ENCODE measurements at regions not wholly inside any gene's neighbourhood (a gene's known extent, or its start where the extent isn't known, plus 50 kb on each side); places are given as distances from the start of the nearest gene placed in this dataset.

DNA sequence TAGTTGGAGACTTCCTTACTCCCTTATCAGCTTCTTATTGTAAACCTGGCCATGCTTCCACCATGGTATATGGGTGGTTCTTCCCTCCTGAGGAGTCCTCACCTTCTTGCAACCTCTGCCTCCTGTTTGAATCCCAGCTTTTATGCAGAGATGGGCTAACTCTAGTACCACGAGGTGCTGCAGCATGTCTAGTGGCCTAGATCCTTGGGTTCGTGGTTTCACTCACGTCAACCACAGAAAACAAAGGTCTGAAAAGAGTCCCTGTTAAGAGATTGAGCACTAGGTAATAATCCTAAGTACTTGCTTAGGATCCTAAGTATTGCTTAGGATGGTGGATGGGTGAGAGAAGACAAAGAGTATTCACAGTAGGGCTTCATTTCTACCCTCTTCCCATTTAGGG, 133.7 kb downstream of the FCRL5 start:
- peak overlapping the region; percentile 5 for H3K4me3 Mint-ChIP-seq
- peaks cover 6 to 34% of the 10 kb centered on the region in 2 donors for H3K27me3 Mint-ChIP-seq (ENCODE audit: low read depth in 2 of 2)
- no peak overlapping the region for H3K27ac Mint-ChIP-seq
- Histone ChIP-seq H3K36me3 (ENCODE audit: control insufficient read depth, insufficient read depth, low read length) (no peaks in the 10 kb centered on the region), H3K27ac (ENCODE audit: low read length) (no peak overlapping the region), H3K4me1 (ENCODE audit: control insufficient read depth, insufficient read depth, low read length) (peaks cover 9% of the 10 kb centered on the region), H3K27me3 (ENCODE audit: control insufficient read depth, insufficient read depth, low read length) (no peaks in the 10 kb centered on the region), H3K9me3 (ENCODE audit: control insufficient read depth, insufficient read depth, low read length) (no peaks in the 10 kb centered on the region), H3K4me3 (ENCODE audit: low read length) (no peak overlapping the region)
- peaks cover 10% of the 10 kb centered on the region for H3K36me3 Mint-ChIP-seq
- ATAC-seq (peak in 1 of 3 donors; percentile 50), DNase-seq (no peak)
- TF ChIP-seq, protein P1, sequence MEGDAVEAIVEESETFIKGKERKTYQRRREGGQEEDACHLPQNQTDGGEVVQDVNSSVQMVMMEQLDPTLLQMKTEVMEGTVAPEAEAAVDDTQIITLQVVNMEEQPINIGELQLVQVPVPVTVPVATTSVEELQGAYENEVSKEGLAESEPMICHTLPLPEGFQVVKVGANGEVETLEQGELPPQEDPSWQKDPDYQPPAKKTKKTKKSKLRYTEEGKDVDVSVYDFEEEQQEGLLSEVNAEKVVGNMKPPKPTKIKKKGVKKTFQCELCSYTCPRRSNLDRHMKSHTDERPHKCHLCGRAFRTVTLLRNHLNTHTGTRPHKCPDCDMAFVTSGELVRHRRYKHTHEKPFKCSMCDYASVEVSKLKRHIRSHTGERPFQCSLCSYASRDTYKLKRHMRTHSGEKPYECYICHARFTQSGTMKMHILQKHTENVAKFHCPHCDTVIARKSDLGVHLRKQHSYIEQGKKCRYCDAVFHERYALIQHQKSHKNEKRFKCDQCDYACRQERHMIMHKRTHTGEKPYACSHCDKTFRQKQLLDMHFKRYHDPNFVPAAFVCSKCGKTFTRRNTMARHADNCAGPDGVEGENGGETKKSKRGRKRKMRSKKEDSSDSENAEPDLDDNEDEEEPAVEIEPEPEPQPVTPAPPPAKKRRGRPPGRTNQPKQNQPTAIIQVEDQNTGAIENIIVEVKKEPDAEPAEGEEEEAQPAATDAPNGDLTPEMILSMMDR (IDR thresholded peaks at IDR 0.05): no peak
- 30% methylated on average over 3 of the region's 3 CpGs for WGBS (ENCODE audit: insufficient coverage)
- intact Hi-C loops (cut with micrococcal nuclease): no loop called here
- no peaks in the 10 kb centered on the region for H3K9me3 Mint-ChIP-seq
- H3K4me1 Mint-ChIP-seq: peaks cover 20 to 33% of the 10 kb centered on the region in 2 donors

DNA sequence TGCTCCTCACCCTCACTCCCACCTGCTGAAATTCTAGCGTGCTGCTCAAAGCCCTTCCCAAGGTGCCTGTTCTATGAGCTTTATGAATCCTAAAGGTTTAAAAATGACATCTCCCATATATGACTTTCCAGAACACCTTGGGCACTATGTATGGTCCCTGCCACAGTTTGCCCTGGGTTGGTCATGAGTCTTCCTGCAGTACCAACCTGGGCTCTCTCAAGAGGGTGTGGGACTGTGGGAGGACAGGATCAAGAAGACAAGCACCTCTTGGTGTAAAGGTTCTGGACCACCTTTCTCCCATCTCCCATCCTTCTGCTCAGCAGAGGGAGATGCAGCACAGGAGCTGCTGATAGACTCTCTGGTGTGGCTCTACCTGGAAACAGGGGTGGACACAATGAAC, 134.1 kb downstream of the FCRL5 start:
- Mint-ChIP-seq H3K4me3 (no peak overlapping the region), H3K36me3 (peaks cover 10% of the 10 kb centered on the region), H3K4me1 (peaks cover 20 to 35% of the 10 kb centered on the region in 2 donors), H3K9me3 (no peaks in the 10 kb centered on the region), H3K27ac (no peak overlapping the region), H3K27me3 (ENCODE audit: low read depth in 2 of 2) (peaks cover 6 to 34% of the 10 kb centered on the region in 2 donors)
- intact Hi-C loops (cut with micrococcal nuclease): no loop called here
- Histone ChIP-seq H3K4me1 (ENCODE audit: control insufficient read depth, insufficient read depth, low read length) (peaks cover 9% of the 10 kb centered on the region), H3K9me3 (ENCODE audit: control insufficient read depth, insufficient read depth, low read length) (no peaks in the 10 kb centered on the region), H3K36me3 (ENCODE audit: control insufficient read depth, insufficient read depth, low read length) (no peaks in the 10 kb centered on the region), H3K27me3 (ENCODE audit: control insufficient read depth, insufficient read depth, low read length) (no peaks in the 10 kb centered on the region), H3K27ac (ENCODE audit: low read length) (no peak overlapping the region), H3K4me3 (ENCODE audit: low read length) (no peak overlapping the region)
- no peak for DNase-seq
- 94% methylated on average over 1 of the region's 1 CpG for WGBS (ENCODE audit: insufficient coverage)
- TF ChIP-seq, protein P1 (IDR thresholded peaks at IDR 0.05): no peak
- ATAC-seq: no peak

DNA sequence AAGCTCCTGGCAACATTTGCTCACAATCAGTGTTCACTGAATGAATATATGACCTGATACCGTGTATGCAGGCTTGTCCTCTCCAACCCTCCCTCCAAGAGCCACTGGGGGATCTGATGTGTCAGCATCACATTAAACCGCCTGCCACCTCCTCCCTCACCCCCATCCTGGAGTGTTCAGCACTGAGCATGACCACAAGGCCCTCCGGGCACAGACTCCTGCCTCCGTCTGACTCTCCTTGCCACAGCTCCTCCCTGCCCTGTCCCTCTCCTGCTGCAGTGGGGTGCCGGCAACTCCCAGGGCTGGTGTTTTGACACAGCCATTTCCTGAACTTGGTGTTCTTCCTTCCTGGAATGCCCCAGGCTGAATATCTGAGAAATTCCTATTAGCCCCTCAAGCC, 136.7 kb downstream of the FCRL5 start:
- Mint-ChIP-seq H3K27me3 (ENCODE audit: low read depth in 2 of 2) (peaks cover 6 to 34% of the 10 kb centered on the region in 2 donors), H3K27ac (no peak overlapping the region), H3K36me3 (peaks cover 10% of the 10 kb centered on the region), H3K4me3 (no peak overlapping the region), H3K4me1 (peaks cover 41 to 57% of the 10 kb centered on the region in 2 donors), H3K9me3 (no peaks in the 10 kb centered on the region)
- no peaks in the 10 kb centered on the region for H3K27me3 ChIP-seq (ENCODE audit: control insufficient read depth, insufficient read depth, low read length)
- ATAC-seq (no peak), DNase-seq (no peak)
- H3K36me3 ChIP-seq (ENCODE audit: control insufficient read depth, insufficient read depth, low read length): no peaks in the 10 kb centered on the region
- no peak overlapping the region for H3K4me3 ChIP-seq (ENCODE audit: low read length)
- no peaks in the 10 kb centered on the region for H3K9me3 ChIP-seq (ENCODE audit: control insufficient read depth, insufficient read depth, low read length)
- intact Hi-C loops (cut with micrococcal nuclease): no loop called here
- peaks cover 28% of the 10 kb centered on the region for H3K4me1 ChIP-seq (ENCODE audit: control insufficient read depth, insufficient read depth, low read length)
- WGBS (ENCODE audit: insufficient coverage): 82% methylated on average over 5 of the region's 5 CpGs
- H3K27ac ChIP-seq (ENCODE audit: low read length): no peak overlapping the region
- TF ChIP-seq, protein P1 (IDR thresholded peaks at IDR 0.05): no peak

DNA sequence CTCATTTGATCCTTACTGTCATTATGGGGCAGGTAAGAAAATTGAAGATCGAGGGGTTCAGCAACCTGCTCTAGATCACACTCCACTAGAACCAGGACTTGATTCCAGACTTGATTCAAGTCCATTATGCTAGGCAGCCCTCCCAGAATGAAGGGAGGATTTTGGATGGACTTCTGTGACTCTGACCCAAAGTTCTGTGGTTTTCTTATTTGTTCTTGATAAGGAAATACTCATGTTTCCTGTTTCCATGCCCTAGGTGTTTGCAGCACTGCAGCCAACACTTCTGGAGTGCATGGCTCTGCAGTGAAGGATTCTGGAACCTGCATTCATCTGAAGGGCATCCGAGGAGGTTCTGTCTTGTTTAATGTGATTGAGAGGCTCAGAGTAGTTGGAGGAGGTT, 140.0 kb downstream of the FCRL5 start:
- H3K9me3 Mint-ChIP-seq: no peaks in the 10 kb centered on the region
- H3K27ac Mint-ChIP-seq: no peak overlapping the region
- H3K27me3 Mint-ChIP-seq (ENCODE audit: low read depth in 2 of 2): peaks cover 3 to 20% of the 10 kb centered on the region in 2 donors
- TF ChIP-seq, protein P1 (IDR thresholded peaks at IDR 0.05): no peak
- ATAC-seq: no peak
- H3K4me3 Mint-ChIP-seq: no peak overlapping the region
- H3K4me1 Mint-ChIP-seq: peaks cover 57 to 77% of the 10 kb centered on the region in 2 donors
- Histone ChIP-seq H3K4me1 (ENCODE audit: control insufficient read depth, insufficient read depth, low read length) (peaks cover 24% of the 10 kb centered on the region), H3K9me3 (ENCODE audit: control insufficient read depth, insufficient read depth, low read length) (no peaks in the 10 kb centered on the region), H3K36me3 (ENCODE audit: control insufficient read depth, insufficient read depth, low read length) (no peaks in the 10 kb centered on the region), H3K27ac (ENCODE audit: low read length) (no peak overlapping the region), H3K4me3 (ENCODE audit: low read length) (no peak overlapping the region), H3K27me3 (ENCODE audit: control insufficient read depth, insufficient read depth, low read length) (no peaks in the 10 kb centered on the region)
- H3K36me3 Mint-ChIP-seq: peaks cover 10% of the 10 kb centered on the region
- intact Hi-C loops (cut with micrococcal nuclease): no loop called here
- 53% methylated on average over 1 of the region's 2 CpGs for WGBS (ENCODE audit: insufficient coverage)
- no peak for DNase-seq
